Mesendoderm (in vitro differentiated cells): ENCODE measurements at regions not wholly inside any gene's neighbourhood (a gene's known extent, or its start where the extent isn't known, plus 50 kb on each side); places are given as distances from the start of the nearest gene placed in this dataset.

Experiments used
- DNase-seq: peaks from one replicate; pipeline ENCODE4 v3.0.0; 2013
- H2AK5ac ChIP-seq: 2 replicates; pipeline ENCODE4 v1.6.1; 2013; ENCODE audit warnings: low read length, inconsistent platforms
- H2BK120ac ChIP-seq: 2 replicates; pipeline ENCODE4 v1.6.1; 2013; ENCODE audit warnings: low read depth, mild to moderate bottlenecking, low read length, moderate library complexity, mixed read lengths
- H2BK15ac ChIP-seq: replicated peaks from 2 replicates; pipeline ENCODE4 v1.6.1; 2013; ENCODE audit warnings: low read depth, mild to moderate bottlenecking, moderate library complexity
- H2BK5ac ChIP-seq: 2 replicates; pipeline ENCODE4 v1.6.1; 2013; ENCODE audit warnings: low read length, inconsistent platforms
- H3K18ac ChIP-seq: 2 replicates; pipeline ENCODE4 v1.6.1; 2013; ENCODE audit warnings: mild to moderate bottlenecking, low read length, mixed read lengths
- H3K23ac ChIP-seq: one replicate; pipeline ENCODE4 v1.6.1; 2013; ENCODE audit warnings: low read length
- H3K27ac ChIP-seq: 2 replicates; pipeline ENCODE4 v1.5.1; 2013; ENCODE audit warnings: low read depth, mild to moderate bottlenecking, inconsistent platforms, low read length, moderate library complexity
- H3K27me3 ChIP-seq: 2 replicates; pipeline ENCODE4 v1.6.1; 2013; ENCODE audit warnings: low read length, control low read depth, mild to moderate bottlenecking, inconsistent platforms; ENCODE audit not compliant: insufficient read depth, poor library complexity
- H3K36me3 ChIP-seq: 2 replicates; pipeline ENCODE4 v1.6.1; 2013; ENCODE audit warnings: low read length, inconsistent platforms; ENCODE audit not compliant: control insufficient read depth, insufficient read depth
- H3K4ac ChIP-seq: one replicate; pipeline ENCODE4 v1.6.1; 2013; ENCODE audit warnings: low read depth, mild to moderate bottlenecking, low read length, moderate library complexity
- H3K4me1 ChIP-seq: 2 replicates; pipeline ENCODE4 v1.6.1; 2013; ENCODE audit warnings: low read depth, low read length, inconsistent platforms; ENCODE audit not compliant: control insufficient read depth
- H3K4me2 ChIP-seq: 2 replicates; pipeline ENCODE4 v1.6.1; 2013; ENCODE audit warnings: low read length
- H3K4me3 ChIP-seq: 2 replicates; pipeline ENCODE4 v1.5.1; 2013; ENCODE audit warnings: mild to moderate bottlenecking, low read length
- H3K56ac ChIP-seq: one replicate; pipeline ENCODE4 v1.6.1; 2013; ENCODE audit warnings: low read length
- H3K79me1 ChIP-seq: 2 replicates; pipeline ENCODE4 v1.6.1; 2013; ENCODE audit warnings: low read length, inconsistent platforms
- H3K79me2 ChIP-seq: 2 replicates; pipeline ENCODE4 v1.6.1; 2013; ENCODE audit warnings: mild to moderate bottlenecking, low read length; ENCODE audit not compliant: control insufficient read depth, insufficient read depth
- H3K9ac ChIP-seq: 2 replicates; pipeline ENCODE4 v1.6.1; 2013; ENCODE audit warnings: low read length, inconsistent platforms
- H4K5ac ChIP-seq: one replicate; pipeline ENCODE4 v1.6.1; 2013; ENCODE audit warnings: low read length
- H4K8ac ChIP-seq: one replicate; pipeline ENCODE4 v1.6.1; 2013; ENCODE audit warnings: low read depth, mild to moderate bottlenecking, control low read depth, low read length, moderate library complexity
- WGBS: extraction: QIAGEN DNeasy Blood & Tissue Kit; methylation state at CpG from one replicate; pipeline ENCODE4 v1.1.7; 2013; ENCODE audit warnings: low lambda C conversion rate, missing lambda C conversion rate; ENCODE audit not compliant: insufficient coverage; ENCODE audit errors: extremely low coverage; 5-methylcytosine and 5-hydroxymethylcytosine counted together

DNA sequence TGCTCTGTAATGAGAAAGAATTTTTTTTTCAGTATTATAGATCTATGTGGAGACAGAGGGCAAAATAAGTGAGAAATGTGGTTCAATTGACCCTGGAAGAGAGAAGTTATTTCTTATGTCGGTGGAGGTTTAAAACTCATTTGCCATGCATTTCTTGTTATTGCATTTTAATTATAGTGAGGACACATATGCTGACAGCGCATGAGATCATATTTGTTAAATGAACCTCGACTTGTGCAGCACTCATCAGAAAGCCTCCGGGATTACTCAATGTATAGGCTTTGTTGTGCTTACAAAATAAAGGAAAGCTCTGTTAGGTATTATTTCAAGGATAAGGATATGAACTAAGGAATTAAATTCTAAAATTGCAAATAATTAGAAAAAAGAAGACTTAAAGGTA is 915.1 kb upstream of the MAP3K7 start:
- Histone ChIP-seq H3K4ac (no peak overlapping the region), H4K8ac (no peak overlapping the region), H2BK15ac (no peak overlapping the region), H3K27me3 (no peaks in the 10 kb centered on the region), H4K5ac (no peak overlapping the region), H3K27ac (no peak overlapping the region), H3K56ac (no peak overlapping the region), H3K4me1 (no peaks in the 10 kb centered on the region), H2BK5ac (no peak overlapping the region), H3K36me3 (no peaks in the 10 kb centered on the region), H3K79me1 (no peaks in the 10 kb centered on the region), H3K79me2 (no peaks in the 10 kb centered on the region), H3K23ac (no peak overlapping the region), H2AK5ac (no peak overlapping the region), H3K4me2 (no peak overlapping the region), H3K9ac (no peak overlapping the region), H2BK120ac (no peak overlapping the region), H3K18ac (no peak overlapping the region), H3K4me3 (no peak overlapping the region)
- no peak for DNase-seq
- WGBS = no CpG with 5 or more reads among the region's 4 CpGs

DNA sequence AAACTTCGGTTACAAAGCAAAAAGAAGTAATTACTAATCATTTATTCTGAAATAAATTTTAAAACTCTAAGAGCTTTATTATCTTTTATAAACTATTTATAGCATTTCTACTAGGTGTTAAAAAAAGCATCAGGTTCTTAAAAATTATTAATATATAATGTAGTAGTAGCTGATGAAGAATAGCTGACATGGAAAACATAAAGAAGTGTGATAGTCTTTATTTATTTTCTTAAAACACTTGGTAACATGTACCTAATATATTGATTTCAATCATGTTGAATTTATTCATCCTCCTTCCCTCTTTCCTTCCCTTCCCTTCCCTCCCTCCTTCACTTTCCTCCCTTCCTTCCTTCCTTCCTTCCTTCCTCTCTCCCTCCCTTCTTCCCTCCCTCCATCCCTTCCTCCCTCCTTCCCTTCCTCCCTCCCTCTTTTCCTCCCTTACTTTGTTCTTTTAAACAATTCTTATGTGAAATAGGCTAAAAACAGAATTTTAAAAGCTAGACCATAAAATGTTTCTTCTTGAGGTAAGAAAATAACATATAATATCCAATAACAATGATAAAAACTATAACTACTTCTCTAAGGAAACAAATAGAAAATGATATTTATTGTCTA is 913.9 kb upstream of the MAP3K7 start:
- Histone ChIP-seq H2BK120ac (no peak overlapping the region), H3K4me2 (no peak overlapping the region), H3K23ac (no peak overlapping the region), H3K4me1 (no peaks in the 10 kb centered on the region), H2AK5ac (no peak overlapping the region), H4K8ac (no peak overlapping the region), H3K27ac (no peak overlapping the region), H2BK15ac (no peak overlapping the region), H3K4me3 (no peak overlapping the region), H3K18ac (no peak overlapping the region), H2BK5ac (no peak overlapping the region), H3K4ac (no peak overlapping the region), H3K27me3 (no peaks in the 10 kb centered on the region), H3K36me3 (no peaks in the 10 kb centered on the region), H3K79me1 (no peaks in the 10 kb centered on the region), H3K56ac (no peak overlapping the region), H3K9ac (no peak overlapping the region), H4K5ac (no peak overlapping the region), H3K79me2 (no peaks in the 10 kb centered on the region)
- no CpG with 5 or more reads among the region's 1 CpG for WGBS
- no peak for DNase-seq

DNA sequence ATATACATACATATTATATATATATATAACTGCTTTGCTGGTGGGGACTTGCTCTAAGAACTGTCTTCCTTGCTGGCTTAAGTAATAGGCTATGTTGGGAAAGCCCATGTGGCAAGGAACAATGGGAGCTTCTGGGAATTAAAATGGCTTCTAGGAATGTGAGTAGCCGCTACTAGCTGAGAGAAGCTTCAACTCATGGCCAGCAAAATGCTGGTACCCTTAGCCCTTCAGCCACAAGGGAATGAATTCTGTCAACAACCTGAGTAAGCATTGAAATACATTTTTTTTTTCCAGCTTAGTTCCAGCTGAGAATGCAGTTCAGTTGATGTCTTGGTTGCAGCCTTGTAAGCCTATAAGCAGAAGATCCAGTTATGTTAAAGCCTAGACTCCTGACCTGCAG is 911.7 kb upstream of the MAP3K7 start:
- H3K4me2 ChIP-seq = no peak overlapping the region
- H3K4ac ChIP-seq = no peak overlapping the region
- no peak overlapping the region for H3K23ac ChIP-seq
- WGBS = no CpG with 5 or more reads among the region's 1 CpG
- H2BK120ac ChIP-seq = no peak overlapping the region
- no peaks in the 10 kb centered on the region for H3K79me1 ChIP-seq
- H2BK15ac ChIP-seq = no peak overlapping the region
- H4K5ac ChIP-seq = no peak overlapping the region
- H3K4me1 ChIP-seq = no peaks in the 10 kb centered on the region
- H3K4me3 ChIP-seq = no peak overlapping the region
- H2AK5ac ChIP-seq = no peak overlapping the region
- no peaks in the 10 kb centered on the region for H3K27me3 ChIP-seq
- H3K56ac ChIP-seq = no peak overlapping the region
- H3K9ac ChIP-seq = no peak overlapping the region
- no peak overlapping the region for H4K8ac ChIP-seq
- H2BK5ac ChIP-seq = no peak overlapping the region
- no peak overlapping the region for H3K27ac ChIP-seq
- H3K36me3 ChIP-seq = no peaks in the 10 kb centered on the region
- no peak for DNase-seq
- H3K79me2 ChIP-seq = no peaks in the 10 kb centered on the region
- H3K18ac ChIP-seq = no peak overlapping the region

DNA sequence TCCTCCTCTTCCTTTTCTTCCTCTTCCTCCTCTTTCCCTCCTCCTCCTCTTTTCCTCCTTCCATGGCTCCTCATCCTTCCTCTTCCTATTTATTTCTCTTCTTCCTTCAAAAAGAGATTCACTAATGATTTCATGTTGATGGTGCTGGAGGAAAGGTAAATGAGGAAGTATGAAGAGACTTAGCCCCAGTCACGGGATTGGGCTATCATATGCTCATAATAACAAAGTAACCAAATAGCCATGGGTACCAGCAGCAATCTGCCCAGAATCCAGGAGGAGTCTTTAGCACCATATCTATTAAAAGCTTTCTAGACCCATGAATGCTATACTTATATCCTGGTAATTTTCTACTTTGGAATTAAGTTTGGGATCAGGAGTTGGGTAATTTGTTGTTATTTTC is 910.9 kb upstream of the MAP3K7 start:
- H3K79me1 ChIP-seq = no peaks in the 10 kb centered on the region
- no peak overlapping the region for H2BK120ac ChIP-seq
- H2BK15ac ChIP-seq = no peak overlapping the region
- no peak overlapping the region for H3K4ac ChIP-seq
- H2BK5ac ChIP-seq = no peak overlapping the region
- H3K4me3 ChIP-seq = no peak overlapping the region
- H3K56ac ChIP-seq = no peak overlapping the region
- WGBS = no CpG with 5 or more reads among the region's 1 CpG
- H3K4me2 ChIP-seq = no peak overlapping the region
- H3K79me2 ChIP-seq = no peaks in the 10 kb centered on the region
- H4K5ac ChIP-seq = no peak overlapping the region
- H3K27ac ChIP-seq = no peak overlapping the region
- no peaks in the 10 kb centered on the region for H3K36me3 ChIP-seq
- H3K9ac ChIP-seq = no peak overlapping the region
- H2AK5ac ChIP-seq = no peak overlapping the region
- no peaks in the 10 kb centered on the region for H3K4me1 ChIP-seq
- H3K23ac ChIP-seq = no peak overlapping the region
- H4K8ac ChIP-seq = no peak overlapping the region
- no peak for DNase-seq
- no peak overlapping the region for H3K18ac ChIP-seq
- no peaks in the 10 kb centered on the region for H3K27me3 ChIP-seq

DNA sequence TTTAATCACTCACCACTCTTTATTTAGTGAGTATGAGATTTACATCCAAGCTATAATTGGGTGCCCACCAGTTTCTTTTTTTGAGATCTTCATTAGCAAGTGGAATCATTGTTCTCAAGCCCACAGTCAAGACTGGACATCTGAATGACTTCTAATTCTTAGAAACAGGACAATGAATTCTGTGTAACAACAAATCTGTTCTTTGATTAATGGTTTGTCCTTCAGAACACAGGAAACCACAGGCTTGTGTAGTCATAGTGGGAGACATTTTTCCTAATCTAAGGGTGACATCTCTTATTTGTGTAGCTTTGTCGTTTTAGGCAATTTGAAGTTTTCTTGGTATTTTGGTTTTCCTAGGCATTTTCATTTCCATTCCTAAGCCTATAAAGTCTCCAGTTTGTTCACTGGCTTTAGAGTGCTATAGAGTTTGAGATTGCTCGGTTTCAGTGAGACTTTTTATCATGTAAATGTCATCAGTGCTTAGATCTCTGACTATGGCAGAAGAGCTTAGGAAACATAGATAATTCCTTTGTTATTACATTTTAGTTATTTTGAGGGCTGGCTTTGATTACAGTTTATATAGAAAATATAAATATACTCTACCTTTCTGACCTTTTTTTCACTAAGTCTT is 903.9 kb upstream of the MAP3K7 start:
- no peaks in the 10 kb centered on the region for H3K36me3 ChIP-seq
- H3K79me2 ChIP-seq = no peaks in the 10 kb centered on the region
- no peak overlapping the region for H3K27ac ChIP-seq
- no peaks in the 10 kb centered on the region for H3K4me1 ChIP-seq
- WGBS = no CpG with 5 or more reads among the region's 2 CpGs
- no peak overlapping the region for H3K23ac ChIP-seq
- no peaks in the 10 kb centered on the region for H3K79me1 ChIP-seq
- no peak overlapping the region for H4K8ac ChIP-seq
- no peak overlapping the region for H4K5ac ChIP-seq
- no peak overlapping the region for H3K4me3 ChIP-seq
- no peak overlapping the region for H3K18ac ChIP-seq
- no peak overlapping the region for H2BK120ac ChIP-seq
- H3K9ac ChIP-seq = no peak overlapping the region
- H3K4me2 ChIP-seq = no peak overlapping the region
- H2BK15ac ChIP-seq = no peak overlapping the region
- H2AK5ac ChIP-seq = no peak overlapping the region
- no peak overlapping the region for H3K4ac ChIP-seq
- H2BK5ac ChIP-seq = no peak overlapping the region
- H3K56ac ChIP-seq = no peak overlapping the region
- no peaks in the 10 kb centered on the region for H3K27me3 ChIP-seq
- no peak for DNase-seq
